Neutrophil (primary cell): ENCODE measurements at regions not wholly inside any gene's neighbourhood (a gene's known extent, or its start where the extent isn't known, plus 50 kb on each side); places are given as distances from the start of the nearest gene placed in this dataset.
"Not testable (repeated sequence)": the region's sequence is repeated elsewhere in the genome, so short reads cannot be mapped to it uniquely, and the experiment has no call there.

Source experiments
- H3K27ac ChIP-seq: fragments of 200-600 bp; sonication (generic); 2 replicates; pipeline ENCODE4 v1.5.1; 2016; ENCODE audit warnings: mild to moderate bottlenecking, moderate library complexity
- H3K27me3 ChIP-seq: fragments of 200-600 bp; sonication (generic); 2 replicates; pipeline ENCODE4 v1.6.0; 2016; ENCODE audit warnings: mild to moderate bottlenecking
- H3K36me3 ChIP-seq: fragments of 200-600 bp; sonication (generic); 2 replicates; pipeline ENCODE4 v1.5.1; 2017
- H3K4me1 ChIP-seq, 2 experiments: fragments of 200-600 bp in 1 of 2; sonication (generic) in 1 of 2; 1 replicate in 1 of 2; 2 replicates in 1 of 2; pipeline versions ENCODE4 v1.5.1 to v1.6.1; 2013 to 2016; ENCODE audit warnings: low read depth in 1 of 2, low read length in 1 of 2, mild to moderate bottlenecking in 1 of 2, moderate library complexity in 1 of 2; ENCODE audit not compliant: control insufficient read depth in 1 of 2, insufficient read depth in 1 of 2
- H3K4me3 ChIP-seq, 2 experiments: fragments of 200-600 bp in 1 of 2; sonication (generic) in 1 of 2; 1 replicate in 1 of 2; 2 replicates in 1 of 2; pipeline ENCODE4 v1.5.1; 2013 to 2016; ENCODE audit warnings: low read depth in 1 of 2, low read length in 1 of 2, mild to moderate bottlenecking in 1 of 2, moderate library complexity in 1 of 2
- H3K9me3 ChIP-seq: fragments of 200-600 bp; sonication (generic); 2 replicates; pipeline ENCODE4 v1.5.1; 2016
- TF ChIP-seq, protein P1 (sequence below): fragments of 200-600 bp; sonication (generic); IDR thresholded peaks from 2 replicates; pipeline ENCODE4 v1.5.1; 2016; ENCODE audit warnings: antibody characterized with exemption

DNA sequence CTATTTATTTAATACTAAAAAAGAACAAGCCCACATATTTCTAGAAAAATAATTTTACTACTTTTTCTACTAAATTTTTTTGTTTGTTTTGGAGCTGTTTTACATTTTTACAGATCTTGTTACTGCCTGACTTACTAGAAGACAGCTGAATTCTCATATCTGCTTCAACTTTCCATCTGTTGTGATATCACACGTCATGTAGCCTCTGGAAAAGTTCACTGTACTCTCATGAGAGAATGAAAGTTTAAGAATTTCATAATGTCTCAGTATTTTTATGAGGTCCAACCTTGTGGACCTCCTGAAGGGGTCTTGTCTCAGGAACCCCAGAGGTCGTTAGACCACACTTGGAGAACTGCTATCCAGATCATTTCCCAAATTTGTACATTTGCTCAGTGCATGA, 81.7 kb upstream of the MTHFD1L start:
- H3K4me3 ChIP-seq, result no peak overlapping the region
- H3K36me3 ChIP-seq, result no peaks in the 10 kb centered on the region
- H3K27ac ChIP-seq, result no peak overlapping the region
- H3K4me1 ChIP-seq, result no peaks in the 10 kb centered on the region
- no peaks in the 10 kb centered on the region for H3K9me3 ChIP-seq
- TF ChIP-seq, protein P1, sequence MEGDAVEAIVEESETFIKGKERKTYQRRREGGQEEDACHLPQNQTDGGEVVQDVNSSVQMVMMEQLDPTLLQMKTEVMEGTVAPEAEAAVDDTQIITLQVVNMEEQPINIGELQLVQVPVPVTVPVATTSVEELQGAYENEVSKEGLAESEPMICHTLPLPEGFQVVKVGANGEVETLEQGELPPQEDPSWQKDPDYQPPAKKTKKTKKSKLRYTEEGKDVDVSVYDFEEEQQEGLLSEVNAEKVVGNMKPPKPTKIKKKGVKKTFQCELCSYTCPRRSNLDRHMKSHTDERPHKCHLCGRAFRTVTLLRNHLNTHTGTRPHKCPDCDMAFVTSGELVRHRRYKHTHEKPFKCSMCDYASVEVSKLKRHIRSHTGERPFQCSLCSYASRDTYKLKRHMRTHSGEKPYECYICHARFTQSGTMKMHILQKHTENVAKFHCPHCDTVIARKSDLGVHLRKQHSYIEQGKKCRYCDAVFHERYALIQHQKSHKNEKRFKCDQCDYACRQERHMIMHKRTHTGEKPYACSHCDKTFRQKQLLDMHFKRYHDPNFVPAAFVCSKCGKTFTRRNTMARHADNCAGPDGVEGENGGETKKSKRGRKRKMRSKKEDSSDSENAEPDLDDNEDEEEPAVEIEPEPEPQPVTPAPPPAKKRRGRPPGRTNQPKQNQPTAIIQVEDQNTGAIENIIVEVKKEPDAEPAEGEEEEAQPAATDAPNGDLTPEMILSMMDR, result no peak
- H3K27me3 ChIP-seq, result peaks cover 8% of the 10 kb centered on the region

DNA sequence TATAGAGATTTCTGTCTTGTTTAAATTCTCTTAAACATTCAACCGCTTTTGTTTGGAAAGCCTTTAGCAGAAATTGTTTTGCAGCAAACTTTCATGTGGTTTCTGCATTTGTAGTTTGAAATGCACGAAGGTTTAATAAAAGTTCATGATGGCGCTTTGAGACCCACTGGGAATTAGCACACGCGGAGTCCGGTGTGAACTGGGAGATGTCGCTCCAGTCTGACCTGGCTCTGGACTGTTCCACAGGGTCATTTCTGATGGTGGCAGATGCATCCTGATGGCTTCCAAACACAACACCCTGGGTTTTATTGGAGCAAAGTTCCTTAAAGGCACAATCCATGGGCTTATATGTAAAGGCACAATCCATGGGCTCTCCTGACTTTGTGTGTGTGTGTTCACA, 78.1 kb upstream of the MTHFD1L start:
- Histone ChIP-seq H3K9me3 (no peaks in the 10 kb centered on the region), H3K27ac (no peak overlapping the region), H3K36me3 (no peaks in the 10 kb centered on the region), H3K4me3 (no peak overlapping the region), H3K4me1 (peaks cover 12 to 15% of the 10 kb centered on the region in 2 experiments), H3K27me3 (peaks cover 8% of the 10 kb centered on the region)
- TF ChIP-seq, protein P1, result no peak

DNA sequence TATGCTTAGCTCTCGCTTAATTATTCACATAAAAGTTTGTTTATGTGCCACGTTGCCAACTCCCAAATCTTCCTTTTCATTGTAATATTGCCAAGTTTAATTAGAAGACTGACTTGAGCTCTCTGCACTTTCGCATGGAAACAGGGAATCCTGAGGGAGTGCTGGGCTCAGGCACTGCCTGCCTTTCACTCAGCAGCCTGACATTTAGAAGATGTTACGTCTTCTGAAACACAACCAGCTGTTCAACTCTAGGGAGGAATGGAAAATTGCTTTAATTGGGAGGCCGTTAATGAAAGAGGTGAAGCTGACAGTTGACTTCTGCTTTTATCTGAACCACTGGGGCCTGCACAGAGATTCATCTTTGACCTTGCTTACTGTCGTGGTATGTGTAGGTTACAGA, 77.4 kb upstream of the MTHFD1L start:
- peaks cover 12 to 15% of the 10 kb centered on the region in 2 experiments for H3K4me1 ChIP-seq
- TF ChIP-seq, protein P1, result no peak
- H3K27ac ChIP-seq, result no peak overlapping the region
- no peak overlapping the region for H3K4me3 ChIP-seq
- no peaks in the 10 kb centered on the region for H3K9me3 ChIP-seq
- H3K36me3 ChIP-seq, result no peaks in the 10 kb centered on the region
- H3K27me3 ChIP-seq, result peaks cover 8% of the 10 kb centered on the region

DNA sequence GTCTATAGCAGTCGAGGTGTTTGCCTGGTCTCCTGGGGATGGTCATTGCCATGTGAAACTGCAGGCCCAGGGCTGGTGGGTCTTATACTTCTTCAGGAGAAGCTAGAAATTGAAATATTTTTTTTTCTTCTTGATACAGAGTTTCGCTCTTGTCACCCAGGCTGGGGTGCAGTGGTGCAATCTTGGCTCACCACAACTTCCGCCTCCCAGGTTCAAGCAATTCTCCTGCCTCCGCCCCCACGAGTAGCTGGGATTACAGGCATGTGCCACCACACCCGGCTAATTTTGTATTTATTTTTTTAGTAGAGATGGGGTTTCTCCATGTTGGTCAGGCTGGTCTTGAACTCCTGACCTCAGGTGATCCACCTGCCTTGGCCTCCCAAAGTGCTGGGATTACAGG, 75.6 kb upstream of the MTHFD1L start:
- not testable (repeated sequence) for H3K9me3 ChIP-seq, H3K27me3 ChIP-seq, H3K36me3 ChIP-seq, H3K4me3 ChIP-seq
- Histone ChIP-seq H3K27ac (peak overlapping the region; percentile 16), H3K4me1 (peaks cover 12 to 15% of the 10 kb centered on the region in 2 experiments)

DNA sequence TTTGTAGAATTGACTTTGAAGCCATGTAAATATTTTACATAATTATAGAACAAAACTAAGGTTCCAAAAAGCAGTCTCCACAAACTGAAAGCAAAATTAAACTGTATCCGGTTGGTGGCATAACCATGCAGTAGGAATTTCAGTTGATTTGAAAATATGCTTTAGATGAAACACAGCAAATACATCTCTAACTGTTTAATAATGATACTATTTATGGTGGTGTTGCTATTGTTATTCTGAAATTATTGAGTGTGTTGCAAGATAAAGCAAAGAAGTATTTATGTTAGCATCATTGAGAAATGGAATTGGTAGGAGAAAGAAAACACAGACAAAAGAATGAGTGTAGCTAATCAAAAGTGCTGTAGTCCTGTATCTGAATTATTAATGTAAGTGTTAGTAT, 73.8 kb upstream of the MTHFD1L start:
- no peak overlapping the region for H3K27ac ChIP-seq

DNA sequence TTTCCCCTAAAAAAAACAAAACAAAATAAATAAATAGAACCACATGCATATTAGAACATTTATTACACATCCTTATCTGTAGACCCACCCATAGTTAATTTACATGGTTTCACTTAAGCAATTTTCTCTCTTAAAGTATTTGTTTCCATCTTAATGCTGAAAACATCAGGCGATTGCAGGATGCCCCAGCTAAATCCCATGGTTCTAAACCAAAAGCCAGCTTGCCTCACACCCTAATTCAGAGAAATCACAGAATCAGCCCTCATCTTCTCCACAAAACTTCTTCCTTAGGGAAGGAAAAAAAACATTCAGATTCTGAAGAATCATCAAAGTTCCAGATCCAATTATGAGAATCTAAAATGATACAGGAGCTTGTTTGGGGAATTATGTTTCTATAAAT, 67.6 kb upstream of the MTHFD1L start:
- Histone ChIP-seq H3K4me3 (no peak overlapping the region), H3K27me3 (peaks cover 55% of the 10 kb centered on the region), H3K27ac (no peak overlapping the region), H3K36me3 (no peaks in the 10 kb centered on the region), H3K9me3 (no peaks in the 10 kb centered on the region), H3K4me1 (peaks cover 9 to 11% of the 10 kb centered on the region in 2 experiments)
- TF ChIP-seq, protein P1, result no peak

More for the DNA sequence above, 73.8 kb upstream of the MTHFD1L start:
- Histone ChIP-seq H3K4me3 (no peak overlapping the region), H3K27me3 (peaks cover 8% of the 10 kb centered on the region), H3K4me1 (peaks cover 23 to 24% of the 10 kb centered on the region in 2 experiments), H3K9me3 (no peaks in the 10 kb centered on the region), H3K36me3 (no peaks in the 10 kb centered on the region)
- TF ChIP-seq, protein P1, result no peak
